Loucy (cell line): ENCODE measurements at regions not wholly inside any gene's neighbourhood (a gene's known extent, or its start where the extent isn't known, plus 50 kb on each side); places are given as distances from the start of the nearest gene placed in this dataset.
A peak's percentile ranks its signal among the peaks of the same experiment; 100 is the strongest.

ENCODE experiments used
- H2AFZ ChIP-seq: fragments of 200-600 bp; sonication (generic); 2 replicates; pipeline ENCODE4 v1.6.0; 2016; ENCODE audit warnings: antibody characterized with exemption, mild to moderate bottlenecking, low read length, moderate library complexity
- H3F3A ChIP-seq: fragments of 200-600 bp; 2 replicates; pipeline ENCODE4 v1.6.0; 2016; ENCODE audit warnings: antibody characterized with exemption, low read depth, mild to moderate bottlenecking
- H3K27me3 ChIP-seq: fragments of 200-600 bp; sonication (generic); 2 replicates; pipeline ENCODE4 v1.6.1; 2014; ENCODE audit warnings: low read length, mild to moderate bottlenecking; ENCODE audit not compliant: insufficient read depth, poor library complexity, severe bottlenecking
- H3K36me3 ChIP-seq: fragments of 200-600 bp; sonication (generic); 2 replicates; pipeline ENCODE4 v1.6.1; 2016; ENCODE audit warnings: low read length; ENCODE audit not compliant: insufficient read depth
- H3K4me1 ChIP-seq: fragments of 200-600 bp; sonication (generic); 2 replicates; pipeline ENCODE4 v1.5.1; 2014; ENCODE audit warnings: low read length, mild to moderate bottlenecking; ENCODE audit not compliant: insufficient read depth, poor library complexity, severe bottlenecking
- H3K4me2 ChIP-seq: fragments of 200-600 bp; sonication (generic); 2 replicates; pipeline ENCODE4 v1.6.0; 2014; ENCODE audit warnings: antibody characterized with exemption, low read length, low read depth, mild to moderate bottlenecking; ENCODE audit not compliant: poor library complexity, severe bottlenecking
- H3K4me3 ChIP-seq: fragments of 200-600 bp; sonication (generic); 2 replicates; pipeline ENCODE4 v1.5.1; 2014; ENCODE audit warnings: low read length, mild to moderate bottlenecking, mixed read lengths; ENCODE audit not compliant: poor library complexity, severe bottlenecking
- H3K79me2 ChIP-seq: fragments of 200-600 bp; sonication (generic); 2 replicates; pipeline ENCODE4 v1.6.1; 2014; ENCODE audit warnings: low read length; ENCODE audit not compliant: insufficient read depth
- H3K9ac ChIP-seq: fragments of 200-600 bp; sonication (generic); 2 replicates; pipeline ENCODE4 v1.6.0; 2014; ENCODE audit warnings: mild to moderate bottlenecking, low read depth, low read length, moderate library complexity; ENCODE audit not compliant: poor library complexity, severe bottlenecking
- H3K9me2 ChIP-seq: fragments of 200-600 bp; sonication (generic); replicated peaks from 2 replicates; pipeline ENCODE4 v1.6.1; 2016; ENCODE audit warnings: low read depth, low read length, mixed read lengths
- H3K9me3 ChIP-seq: fragments of 200-600 bp; sonication (generic); 2 replicates; pipeline ENCODE4 v1.6.1; 2014; ENCODE audit warnings: mild to moderate bottlenecking, antibody characterized with exemption, low read length, low read depth; ENCODE audit not compliant: insufficient read depth
- H4K20me1 ChIP-seq: fragments of 200-600 bp; sonication (generic); 2 replicates; pipeline ENCODE4 v1.6.0; 2014; ENCODE audit warnings: antibody characterized with exemption, low read length, mild to moderate bottlenecking; ENCODE audit not compliant: insufficient read depth, poor library complexity, severe bottlenecking
- EZH2phosphoT487 ChIP-seq: fragments of 200-600 bp; IDR thresholded peaks from 2 replicates; pipeline ENCODE4 v1.6.1; 2018; ENCODE audit warnings: antibody characterized with exemption, mild to moderate bottlenecking, moderate library complexity, borderline replicate concordance
- TF ChIP-seq, protein P1 (sequence below): fragments of 200-600 bp; sonication (generic); conservative IDR thresholded peaks from 2 replicates; pipeline ENCODE4 v1.5.1; 2014; ENCODE audit warnings: mild to moderate bottlenecking, antibody characterized with exemption, low read length

DNA sequence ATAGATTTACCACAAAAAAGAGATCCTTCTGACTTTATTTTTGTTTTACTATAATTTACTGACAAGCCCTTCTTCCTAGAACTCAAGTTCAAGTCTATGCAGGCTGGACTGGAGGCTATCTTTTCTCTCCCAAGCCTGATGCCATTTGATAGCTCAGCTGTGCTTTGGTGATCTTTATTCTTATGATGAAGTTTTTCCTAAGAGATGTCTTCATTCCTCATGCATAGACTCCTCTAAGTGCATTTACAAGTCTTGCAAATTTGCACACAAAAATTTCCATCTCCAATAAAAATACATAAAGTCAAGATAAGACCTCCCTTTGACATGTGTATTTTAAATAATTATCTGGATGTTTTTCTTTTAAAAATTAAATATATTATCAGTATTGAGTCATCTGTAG is 167.4 kb upstream of the ETAA1 start:
- no peaks in the 10 kb centered on the region for H3K9me3 ChIP-seq
- TF ChIP-seq, protein P1, sequence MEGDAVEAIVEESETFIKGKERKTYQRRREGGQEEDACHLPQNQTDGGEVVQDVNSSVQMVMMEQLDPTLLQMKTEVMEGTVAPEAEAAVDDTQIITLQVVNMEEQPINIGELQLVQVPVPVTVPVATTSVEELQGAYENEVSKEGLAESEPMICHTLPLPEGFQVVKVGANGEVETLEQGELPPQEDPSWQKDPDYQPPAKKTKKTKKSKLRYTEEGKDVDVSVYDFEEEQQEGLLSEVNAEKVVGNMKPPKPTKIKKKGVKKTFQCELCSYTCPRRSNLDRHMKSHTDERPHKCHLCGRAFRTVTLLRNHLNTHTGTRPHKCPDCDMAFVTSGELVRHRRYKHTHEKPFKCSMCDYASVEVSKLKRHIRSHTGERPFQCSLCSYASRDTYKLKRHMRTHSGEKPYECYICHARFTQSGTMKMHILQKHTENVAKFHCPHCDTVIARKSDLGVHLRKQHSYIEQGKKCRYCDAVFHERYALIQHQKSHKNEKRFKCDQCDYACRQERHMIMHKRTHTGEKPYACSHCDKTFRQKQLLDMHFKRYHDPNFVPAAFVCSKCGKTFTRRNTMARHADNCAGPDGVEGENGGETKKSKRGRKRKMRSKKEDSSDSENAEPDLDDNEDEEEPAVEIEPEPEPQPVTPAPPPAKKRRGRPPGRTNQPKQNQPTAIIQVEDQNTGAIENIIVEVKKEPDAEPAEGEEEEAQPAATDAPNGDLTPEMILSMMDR, result no peak
- no peak for TF ChIP-seq EZH2phosphoT487

DNA sequence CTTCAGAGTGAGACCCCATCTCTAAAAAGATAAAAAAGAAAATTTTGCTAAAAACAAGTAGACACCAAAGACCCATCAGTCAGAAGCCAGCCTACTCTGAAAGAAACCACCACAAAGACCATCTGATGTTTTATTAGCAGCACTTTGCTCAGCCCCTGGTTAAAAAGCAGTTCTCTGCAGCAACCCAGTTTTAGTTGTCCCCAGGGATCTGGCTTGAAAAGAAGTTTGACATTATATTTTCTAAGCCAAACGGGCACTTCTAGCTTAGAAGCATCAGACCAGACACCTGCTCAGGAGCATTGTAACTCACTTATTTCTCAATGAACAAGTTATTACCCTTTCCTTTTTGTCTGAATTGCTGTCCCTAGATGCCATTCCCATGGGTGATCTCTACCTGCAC is 164.2 kb upstream of the ETAA1 start:
- Histone ChIP-seq H3K27me3 (no peaks in the 10 kb centered on the region), H3K4me3 (no peak overlapping the region)

More for the DNA sequence above, 167.4 kb upstream of the ETAA1 start:
- H3K36me3 ChIP-seq, result no peaks in the 10 kb centered on the region
- no peak overlapping the region for H3K4me2 ChIP-seq
- H3K27me3 ChIP-seq, result no peaks in the 10 kb centered on the region
- H3K4me3 ChIP-seq, result no peak overlapping the region
- no peaks in the 10 kb centered on the region for H3F3A ChIP-seq
- H3K9me2 ChIP-seq, result no peaks in the 10 kb centered on the region
- no peaks in the 10 kb centered on the region for H4K20me1 ChIP-seq
- H3K4me1 ChIP-seq, result no peaks in the 10 kb centered on the region
- H3K79me2 ChIP-seq, result no peaks in the 10 kb centered on the region
- H3K9ac ChIP-seq, result no peak overlapping the region
- no peak overlapping the region for H2AFZ ChIP-seq

DNA sequence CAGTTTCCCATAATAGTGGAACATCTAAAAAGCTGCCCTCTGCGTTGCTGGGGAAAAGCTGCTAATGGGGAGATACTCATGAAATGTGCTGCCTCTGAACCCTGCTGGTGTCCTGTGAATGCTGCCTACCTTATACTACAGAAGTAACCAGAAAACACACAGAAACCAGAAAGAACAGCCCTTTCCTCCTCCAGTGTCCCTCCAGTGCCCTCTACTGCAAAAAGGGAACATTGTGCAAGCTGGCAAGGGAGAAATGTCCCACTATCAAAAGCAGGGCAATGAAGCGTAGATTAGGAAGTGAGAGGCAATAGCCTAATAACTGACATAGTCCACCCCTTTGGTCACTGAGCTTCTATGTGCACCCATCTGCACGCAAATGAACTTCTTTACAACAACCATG is 162.7 kb upstream of the ETAA1 start:
- H3K4me3 ChIP-seq, result no peak overlapping the region
- H3K4me1 ChIP-seq, result no peaks in the 10 kb centered on the region
- H4K20me1 ChIP-seq, result no peaks in the 10 kb centered on the region
- no peak for TF ChIP-seq EZH2phosphoT487
- TF ChIP-seq, protein P1, result peak; percentile 27; the same call in 1 of the 2 replicates
- no peaks in the 10 kb centered on the region for H3K36me3 ChIP-seq
- H3K27me3 ChIP-seq, result no peaks in the 10 kb centered on the region
- H3K9ac ChIP-seq, result no peak overlapping the region
- H2AFZ ChIP-seq, result no peak overlapping the region
- no peaks in the 10 kb centered on the region for H3K79me2 ChIP-seq
- no peaks in the 10 kb centered on the region for H3F3A ChIP-seq
- no peaks in the 10 kb centered on the region for H3K9me3 ChIP-seq
- H3K4me2 ChIP-seq, result no peak overlapping the region
- H3K9me2 ChIP-seq, result no peaks in the 10 kb centered on the region

More for the DNA sequence above, 164.2 kb upstream of the ETAA1 start:
- Histone ChIP-seq H3K4me1 (no peaks in the 10 kb centered on the region), H3K36me3 (no peaks in the 10 kb centered on the region), H3K9ac (no peak overlapping the region), H3F3A (no peaks in the 10 kb centered on the region), H3K9me2 (no peaks in the 10 kb centered on the region), H4K20me1 (no peaks in the 10 kb centered on the region), H3K9me3 (no peaks in the 10 kb centered on the region), H2AFZ (no peak overlapping the region), H3K79me2 (no peaks in the 10 kb centered on the region), H3K4me2 (no peak overlapping the region)
- TF ChIP-seq EZH2phosphoT487, result no peak
- TF ChIP-seq, protein P1, result no peak
